ENCODE measurements at regions not wholly inside any gene's neighbourhood (a gene's known extent, or its start where the extent isn't known, plus 50 kb on each side); places are given as distances from the start of the nearest gene placed in this dataset.

GRCh38 chr7:13201628-13202027 is 514.2 kb downstream of the ARL4A start:
- no peak for TF ChIP-seq CTCF (IDR thresholded peaks at IDR 0.05)
- no peak for TF ChIP-seq ZFX (IDR thresholded peaks at IDR 0.05; ENCODE audit: borderline replicate concordance)

Data from 22Rv1 (cell line).